GM21619 (cell line): ENCODE measurements at regions not wholly inside any gene's neighbourhood (a gene's known extent, or its start where the extent isn't known, plus 50 kb on each side); places are given as distances from the start of the nearest gene placed in this dataset.
"Not testable (repeated sequence)": the region's sequence is repeated elsewhere in the genome, so short reads cannot be mapped to it uniquely, and the experiment has no call there.

Experiments used
- ATAC-seq: cut with Tn5 transposase; IDR thresholded peaks from one replicate; pipeline ENCODE4 v1.9.1; 2021; ENCODE audit not compliant: unreplicated experiment

GRCh38 chr13:69109891-69110525 lies 997.6 kb upstream of the ATXN8OS start:
- ATAC-seq, result no peak

- no peak for ATAC-seq
These were observed 999.1 kb upstream of the ATXN8OS start for GRCh38 chr13:69108486-69108885.

GRCh38 chr13:69107436-69107835 lies 1000.2 kb upstream of the ATXN8OS start:
- no peak for ATAC-seq

GRCh38 chr13:69101841-69102240 lies 1005.8 kb upstream of the ATXN8OS start:
- ATAC-seq, result no peak

GRCh38 chr13:69094485-69094884 lies 1013.1 kb upstream of the ATXN8OS start:
- ATAC-seq, result no peak

GRCh38 chr13:69092615-69093322 lies 1014.9 kb upstream of the ATXN8OS start:
- ATAC-seq, result no peak

GRCh38 chr13:69077267-69077666 lies 1030.4 kb upstream of the ATXN8OS start:
- no peak for ATAC-seq

GRCh38 chr13:69069554-69070133 lies 1038.0 kb upstream of the ATXN8OS start:
- ATAC-seq, result no peak

GRCh38 chr13:69050696-69051095 lies 1056.9 kb upstream of the ATXN8OS start:
- no peak for ATAC-seq

- no peak for ATAC-seq
These were observed 1063.0 kb upstream of the ATXN8OS start for GRCh38 chr13:69044629-69045028.

- ATAC-seq, result no peak
These were observed 1066.7 kb upstream of the ATXN8OS start for GRCh38 chr13:69040898-69041297.

- no peak for ATAC-seq
These were observed 1071.9 kb upstream of the ATXN8OS start for GRCh38 chr13:69035771-69036170.

- ATAC-seq, result no peak
These were observed 1078.7 kb upstream of the ATXN8OS start for GRCh38 chr13:69028936-69029335.

GRCh38 chr13:69020120-69020519 lies 1087.5 kb upstream of the ATXN8OS start:
- ATAC-seq, result no peak

- not testable (repeated sequence) for ATAC-seq
These were observed 1089.5 kb upstream of the ATXN8OS start for GRCh38 chr13:69018173-69018572.

GRCh38 chr13:69010789-69011188 lies 1096.8 kb upstream of the ATXN8OS start:
- no peak for ATAC-seq

- ATAC-seq, result no peak
These were observed 1099.1 kb upstream of the ATXN8OS start for GRCh38 chr13:69008499-69008898.

- ATAC-seq, result no peak
These were observed 1109.6 kb upstream of the ATXN8OS start for GRCh38 chr13:68998056-68998455.

- ATAC-seq, result no peak
These were observed 1111.0 kb upstream of the ATXN8OS start for GRCh38 chr13:68996668-68997025.

GRCh38 chr13:68995972-68996667 lies 1111.5 kb upstream of the ATXN8OS start:
- ATAC-seq, result no peak

- ATAC-seq, result no peak
These were observed 1114.5 kb upstream of the ATXN8OS start for GRCh38 chr13:68993154-68993553.

GRCh38 chr13:68988176-68988575 lies 1119.5 kb upstream of the ATXN8OS start:
- ATAC-seq, result no peak
